ENCODE measurements at regions not wholly inside any gene's neighbourhood (a gene's known extent, or its start where the extent isn't known, plus 50 kb on each side); places are given as distances from the start of the nearest gene placed in this dataset.

GRCh38 chr2:16020389-16021008 is 80.1 kb downstream of the MYCN start:
- DNase-seq (ENCODE audit: low read depth, low spot score) = no peak
- Mint-ChIP-seq H3K27ac (ENCODE audit: unreplicated experiment) (no peak overlapping the region), H3K4me1 (peaks cover 49% of the 10 kb centered on the region), H3K36me3 (ENCODE audit: low read depth) (no peaks in the 10 kb centered on the region), H3K9me3 (no peaks in the 10 kb centered on the region), H3K4me3 (no peak overlapping the region), H3K27me3 (ENCODE audit: low read depth) (no peaks in the 10 kb centered on the region)
- TF ChIP-seq CTCF (conservative IDR thresholded peaks at IDR 0.05) = no peak

- Mint-ChIP-seq H3K36me3 (ENCODE audit: low read depth) (no peaks in the 10 kb centered on the region), H3K4me1 (peaks cover 42% of the 10 kb centered on the region), H3K27me3 (ENCODE audit: low read depth) (no peaks in the 10 kb centered on the region), H3K9me3 (no peaks in the 10 kb centered on the region), H3K27ac (ENCODE audit: unreplicated experiment) (no peak overlapping the region), H3K4me3 (no peak overlapping the region)
- no peak for TF ChIP-seq CTCF (conservative IDR thresholded peaks at IDR 0.05)
- DNase-seq (ENCODE audit: low read depth, low spot score) = no peak
Measured at GRCh38 chr2:16019617-16020351, 79.4 kb downstream of the MYCN start.

- Mint-ChIP-seq H3K4me1 (peaks cover 42% of the 10 kb centered on the region), H3K27ac (ENCODE audit: unreplicated experiment) (no peak overlapping the region), H3K36me3 (ENCODE audit: low read depth) (no peaks in the 10 kb centered on the region), H3K27me3 (ENCODE audit: low read depth) (no peaks in the 10 kb centered on the region), H3K9me3 (no peaks in the 10 kb centered on the region), H3K4me3 (no peak overlapping the region)
- no peak for TF ChIP-seq CTCF (conservative IDR thresholded peaks at IDR 0.05)
- DNase-seq (ENCODE audit: low read depth, low spot score) = no peak
Measured at GRCh38 chr2:16019060-16019480, 78.7 kb downstream of the MYCN start.

GRCh38 chr2:16018277-16019059 is 78.1 kb downstream of the MYCN start:
- no peaks in the 10 kb centered on the region for H3K36me3 Mint-ChIP-seq (ENCODE audit: low read depth)
- no peak for DNase-seq (ENCODE audit: low read depth, low spot score)
- peak overlapping the region; percentile 51 for H3K27ac Mint-ChIP-seq (ENCODE audit: unreplicated experiment)
- H3K4me3 Mint-ChIP-seq = no peak overlapping the region
- H3K27me3 Mint-ChIP-seq (ENCODE audit: low read depth) = no peaks in the 10 kb centered on the region
- no peak for TF ChIP-seq CTCF (conservative IDR thresholded peaks at IDR 0.05)
- H3K9me3 Mint-ChIP-seq = no peaks in the 10 kb centered on the region
- H3K4me1 Mint-ChIP-seq = peaks cover 42% of the 10 kb centered on the region

- H3K27me3 Mint-ChIP-seq (ENCODE audit: low read depth) = no peaks in the 10 kb centered on the region
- H3K36me3 Mint-ChIP-seq (ENCODE audit: low read depth) = no peaks in the 10 kb centered on the region
- no peak overlapping the region for H3K27ac Mint-ChIP-seq (ENCODE audit: unreplicated experiment)
- TF ChIP-seq CTCF (conservative IDR thresholded peaks at IDR 0.05) = no peak
- no peak for DNase-seq (ENCODE audit: low read depth, low spot score)
- H3K4me3 Mint-ChIP-seq = no peak overlapping the region
- peaks cover 28% of the 10 kb centered on the region for H3K4me1 Mint-ChIP-seq
- H3K9me3 Mint-ChIP-seq = no peaks in the 10 kb centered on the region
Measured at GRCh38 chr2:16016282-16016681, 75.9 kb downstream of the MYCN start.

Data from neural crest cell (in vitro differentiated cells).